ENCODE measurements at regions not wholly inside any gene's neighbourhood (a gene's known extent, or its start where the extent isn't known, plus 50 kb on each side); places are given as distances from the start of the nearest gene placed in this dataset.

- intact Hi-C loops (cut with DNase I, micrococcal nuclease), result no loop called here
- ChIA-PET CTCF (no interaction called here), POLR2A (no interaction called here)
- H3K36me3 Mint-ChIP-seq (ENCODE audit: low read depth), result no peaks in the 10 kb centered on the region
- H3K27ac Mint-ChIP-seq, result no peak overlapping the region
- no peak for ATAC-seq
- H3K9me3 Mint-ChIP-seq (ENCODE audit: low read depth), result peaks cover 7% of the 10 kb centered on the region
- DNase-seq, result no peak
- no peaks in the 10 kb centered on the region for H3K4me1 Mint-ChIP-seq
- H3K27me3 Mint-ChIP-seq, result no peaks in the 10 kb centered on the region
- no peak overlapping the region for H3K4me3 Mint-ChIP-seq
These were observed 1123.7 kb downstream of the TDRD15 start for GRCh38 chr2:22247466-22247865.

GRCh38 chr2:22248851-22249250 is 1125.1 kb downstream of the TDRD15 start:
- Mint-ChIP-seq H3K36me3 (ENCODE audit: low read depth) (no peaks in the 10 kb centered on the region), H3K4me3 (no peak overlapping the region), H3K4me1 (no peaks in the 10 kb centered on the region), H3K9me3 (ENCODE audit: low read depth) (peaks cover 5% of the 10 kb centered on the region), H3K27ac (no peak overlapping the region), H3K27me3 (no peaks in the 10 kb centered on the region)
- POLR2A ChIA-PET, result no interaction called here
- intact Hi-C loops (cut with DNase I, micrococcal nuclease), result no loop called here
- CTCF ChIA-PET, result interaction anchor here (0.5 kb wide), 1 partner anchor 70 kb away, joined by 3 read pairs; no protein-coding TSS in a partner anchor
- no peak for ATAC-seq
- no peak for DNase-seq

- no peak overlapping the region for H3K27ac Mint-ChIP-seq
- ATAC-seq (no peak), DNase-seq (no peak)
- H3K27me3 Mint-ChIP-seq, result no peaks in the 10 kb centered on the region
- ChIA-PET POLR2A (no interaction called here), CTCF (no interaction called here)
- peaks cover 5% of the 10 kb centered on the region for H3K9me3 Mint-ChIP-seq (ENCODE audit: low read depth)
- no peaks in the 10 kb centered on the region for H3K4me1 Mint-ChIP-seq
- no peak overlapping the region for H3K4me3 Mint-ChIP-seq
- intact Hi-C loops (cut with DNase I, micrococcal nuclease), result no loop called here
- H3K36me3 Mint-ChIP-seq (ENCODE audit: low read depth), result no peaks in the 10 kb centered on the region
These were observed 1129.4 kb downstream of the TDRD15 start for GRCh38 chr2:22253171-22253570.

GRCh38 chr2:22261165-22261564 is 1123.8 kb upstream of the KLHL29 start:
- H3K4me1 Mint-ChIP-seq, result no peaks in the 10 kb centered on the region
- H3K27me3 Mint-ChIP-seq, result no peaks in the 10 kb centered on the region
- H3K27ac Mint-ChIP-seq, result no peak overlapping the region
- ATAC-seq (no peak), DNase-seq (no peak)
- ChIA-PET CTCF (interaction anchor here (1.4 kb wide), 1 partner anchor 21 kb away, joined by 3 read pairs; no protein-coding TSS in a partner anchor), POLR2A (no interaction called here)
- H3K36me3 Mint-ChIP-seq (ENCODE audit: low read depth), result no peaks in the 10 kb centered on the region
- intact Hi-C loops (cut with DNase I, micrococcal nuclease), result no loop called here
- H3K9me3 Mint-ChIP-seq (ENCODE audit: low read depth), result peaks cover 16% of the 10 kb centered on the region
- H3K4me3 Mint-ChIP-seq, result no peak overlapping the region

- POLR2A ChIA-PET, result no interaction called here
These were observed 1114.6 kb upstream of the KLHL29 start for GRCh38 chr2:22270341-22270740.

GRCh38 chr2:22273853-22274252 is 1111.1 kb upstream of the KLHL29 start:
- DNase-seq (no peak), ATAC-seq (no peak)
- H3K4me1 Mint-ChIP-seq, result no peaks in the 10 kb centered on the region
- intact Hi-C loops (cut with DNase I, micrococcal nuclease), result no loop called here
- H3K27ac Mint-ChIP-seq, result no peak overlapping the region
- peaks cover 12% of the 10 kb centered on the region for H3K9me3 Mint-ChIP-seq (ENCODE audit: low read depth)
- CTCF ChIA-PET, result no interaction called here
- no peak overlapping the region for H3K4me3 Mint-ChIP-seq
- POLR2A ChIA-PET, result no interaction called here
- H3K27me3 Mint-ChIP-seq, result no peaks in the 10 kb centered on the region
- H3K36me3 Mint-ChIP-seq (ENCODE audit: low read depth), result no peaks in the 10 kb centered on the region

More at GRCh38 chr2:22270341-22270740, 1114.6 kb upstream of the KLHL29 start:
- H3K4me3 Mint-ChIP-seq, result no peak overlapping the region
- ATAC-seq (no peak), DNase-seq (no peak)
- H3K27me3 Mint-ChIP-seq, result no peaks in the 10 kb centered on the region
- H3K4me1 Mint-ChIP-seq, result no peaks in the 10 kb centered on the region
- H3K36me3 Mint-ChIP-seq (ENCODE audit: low read depth), result no peaks in the 10 kb centered on the region
- peaks cover 22% of the 10 kb centered on the region for H3K9me3 Mint-ChIP-seq (ENCODE audit: low read depth)
- CTCF ChIA-PET, result no interaction called here
- no peak overlapping the region for H3K27ac Mint-ChIP-seq
- intact Hi-C loops (cut with DNase I, micrococcal nuclease), result no loop called here

GRCh38 chr2:22274661-22275060 is 1110.3 kb upstream of the KLHL29 start:
- ATAC-seq (no peak), DNase-seq (no peak)
- H3K9me3 Mint-ChIP-seq (ENCODE audit: low read depth), result peaks cover 12% of the 10 kb centered on the region
- H3K36me3 Mint-ChIP-seq (ENCODE audit: low read depth), result no peaks in the 10 kb centered on the region
- no peak overlapping the region for H3K4me3 Mint-ChIP-seq
- H3K27me3 Mint-ChIP-seq, result no peaks in the 10 kb centered on the region
- CTCF ChIA-PET, result no interaction called here
- POLR2A ChIA-PET, result no interaction called here
- intact Hi-C loops (cut with DNase I, micrococcal nuclease), result no loop called here
- H3K27ac Mint-ChIP-seq, result no peak overlapping the region
- H3K4me1 Mint-ChIP-seq, result no peaks in the 10 kb centered on the region

GRCh38 chr2:22276696-22277095 is 1108.3 kb upstream of the KLHL29 start:
- H3K27me3 Mint-ChIP-seq, result no peaks in the 10 kb centered on the region
- CTCF ChIA-PET, result no interaction called here
- H3K4me3 Mint-ChIP-seq, result no peak overlapping the region
- H3K36me3 Mint-ChIP-seq (ENCODE audit: low read depth), result no peaks in the 10 kb centered on the region
- H3K4me1 Mint-ChIP-seq, result no peaks in the 10 kb centered on the region
- no peak overlapping the region for H3K27ac Mint-ChIP-seq
- ATAC-seq, result no peak
- intact Hi-C loops (cut with DNase I, micrococcal nuclease), result no loop called here
- POLR2A ChIA-PET, result no interaction called here
- DNase-seq, result no peak
- peaks cover 6% of the 10 kb centered on the region for H3K9me3 Mint-ChIP-seq (ENCODE audit: low read depth)

GRCh38 chr2:22279541-22279940 is 1105.4 kb upstream of the KLHL29 start:
- no peaks in the 10 kb centered on the region for H3K36me3 Mint-ChIP-seq (ENCODE audit: low read depth)
- DNase-seq, result no peak
- intact Hi-C loops (cut with DNase I, micrococcal nuclease), result no loop called here
- CTCF ChIA-PET, result no interaction called here
- H3K4me3 Mint-ChIP-seq, result no peak overlapping the region
- H3K4me1 Mint-ChIP-seq, result no peaks in the 10 kb centered on the region
- ATAC-seq, result no peak
- no peaks in the 10 kb centered on the region for H3K27me3 Mint-ChIP-seq
- no peak overlapping the region for H3K27ac Mint-ChIP-seq
- POLR2A ChIA-PET, result no interaction called here
- H3K9me3 Mint-ChIP-seq (ENCODE audit: low read depth), result peaks cover 2% of the 10 kb centered on the region

GRCh38 chr2:22281033-22281432 is 1103.9 kb upstream of the KLHL29 start:
- intact Hi-C loops (cut with DNase I, micrococcal nuclease), result no loop called here
- Mint-ChIP-seq H3K4me1 (no peaks in the 10 kb centered on the region), H3K9me3 (ENCODE audit: low read depth) (no peaks in the 10 kb centered on the region), H3K27me3 (no peaks in the 10 kb centered on the region), H3K4me3 (no peak overlapping the region), H3K36me3 (ENCODE audit: low read depth) (no peaks in the 10 kb centered on the region), H3K27ac (no peak overlapping the region)
- DNase-seq (no peak), ATAC-seq (no peak)
- POLR2A ChIA-PET, result no interaction called here
- CTCF ChIA-PET, result no interaction called here

GRCh38 chr2:22282220-22282619 is 1102.8 kb upstream of the KLHL29 start:
- no peaks in the 10 kb centered on the region for H3K36me3 Mint-ChIP-seq (ENCODE audit: low read depth)
- POLR2A ChIA-PET, result no interaction called here
- CTCF ChIA-PET, result interaction anchor here (0.9 kb wide), 1 partner anchor 21 kb away, joined by 3 read pairs; no protein-coding TSS in a partner anchor

GRCh38 chr2:22282916-22283315 is 1102.1 kb upstream of the KLHL29 start:
- H3K9me3 Mint-ChIP-seq (ENCODE audit: low read depth), result no peaks in the 10 kb centered on the region
- no peaks in the 10 kb centered on the region for H3K27me3 Mint-ChIP-seq
- ChIA-PET CTCF (interaction anchor here (0.9 kb wide), 1 partner anchor 22 kb away, joined by 3 read pairs; no protein-coding TSS in a partner anchor), POLR2A (no interaction called here)
- ATAC-seq (no peak), DNase-seq (no peak)
- H3K4me3 Mint-ChIP-seq, result no peak overlapping the region
- H3K27ac Mint-ChIP-seq, result no peak overlapping the region
- H3K36me3 Mint-ChIP-seq (ENCODE audit: low read depth), result no peaks in the 10 kb centered on the region
- H3K4me1 Mint-ChIP-seq, result no peaks in the 10 kb centered on the region
- intact Hi-C loops (cut with DNase I, micrococcal nuclease), result no loop called here

More at GRCh38 chr2:22282220-22282619, 1102.8 kb upstream of the KLHL29 start:
- Mint-ChIP-seq H3K27ac (no peak overlapping the region), H3K4me3 (no peak overlapping the region), H3K27me3 (no peaks in the 10 kb centered on the region), H3K4me1 (no peaks in the 10 kb centered on the region), H3K9me3 (ENCODE audit: low read depth) (no peaks in the 10 kb centered on the region)
- ATAC-seq (no peak), DNase-seq (no peak)
- intact Hi-C loops (cut with DNase I, micrococcal nuclease), result no loop called here

GRCh38 chr2:22283436-22283835 is 1101.5 kb upstream of the KLHL29 start:
- Mint-ChIP-seq H3K27me3 (no peaks in the 10 kb centered on the region), H3K36me3 (ENCODE audit: low read depth) (no peaks in the 10 kb centered on the region), H3K4me1 (no peaks in the 10 kb centered on the region), H3K27ac (no peak overlapping the region), H3K9me3 (ENCODE audit: low read depth) (no peaks in the 10 kb centered on the region), H3K4me3 (no peak overlapping the region)
- ATAC-seq (no peak), DNase-seq (no peak)
- ChIA-PET POLR2A (no interaction called here), CTCF (no interaction called here)
- intact Hi-C loops (cut with DNase I, micrococcal nuclease), result no loop called here

All from activated CD4-positive, alpha-beta T cell treated with anti-CD3 and anti-CD28 coated beads for 36 hours (primary cell).